Dendritic cell treated with granulocyte-macrophage colony-stimulating factor and Interleukin-4, amounts not matched to agents 40 ng/mL and 50 ng/mL, for 4 days (primary cell): ENCODE measurements at regions not wholly inside any gene's neighbourhood (a gene's known extent, or its start where the extent isn't known, plus 50 kb on each side); places are given as distances from the start of the nearest gene placed in this dataset.
"Not testable (repeated sequence)": the region's sequence is repeated elsewhere in the genome, so short reads cannot be mapped to it uniquely, and the experiment has no call there.

Experiments used
- H3K27ac Mint-ChIP-seq: one replicate; pipeline ENCODE4 v1.8.0; 2022; ENCODE audit warnings: mild to moderate bottlenecking, mixed read lengths
- H3K27me3 Mint-ChIP-seq: one replicate; pipeline ENCODE4 v1.8.0; 2022; ENCODE audit warnings: mild to moderate bottlenecking, mixed read lengths
- H3K36me3 Mint-ChIP-seq: one replicate; pipeline ENCODE4 v1.8.0; 2022; ENCODE audit warnings: low read depth, mixed read lengths
- H3K4me1 Mint-ChIP-seq: one replicate; pipeline ENCODE4 v1.8.0; 2022; ENCODE audit warnings: low read depth, mixed read lengths
- H3K4me3 Mint-ChIP-seq: one replicate; pipeline ENCODE4 v1.8.0; 2022; ENCODE audit warnings: mild to moderate bottlenecking, moderate library complexity, mixed read lengths
- H3K9me3 Mint-ChIP-seq: one replicate; pipeline ENCODE4 v1.8.0; 2022; ENCODE audit warnings: mixed read lengths
- intact Hi-C: fragments of 100-400 bp; cut with micrococcal nuclease; formaldehyde crosslinking; loops from one replicate; pipeline ENCODE4 v1.15.0; 2022

GRCh38 chr2:49780949-49781348, 626.6 kb upstream of the FSHR start:
- intact Hi-C loops = no loop called here
- Mint-ChIP-seq H3K27me3 (no peaks in the 10 kb centered on the region), H3K27ac (no peak overlapping the region), H3K9me3 (peaks cover 9% of the 10 kb centered on the region), H3K4me3 (no peak overlapping the region), H3K4me1 (no peaks in the 10 kb centered on the region), H3K36me3 (no peaks in the 10 kb centered on the region)

- no peak overlapping the region for H3K4me3 Mint-ChIP-seq
- no peaks in the 10 kb centered on the region for H3K9me3 Mint-ChIP-seq
- no peaks in the 10 kb centered on the region for H3K27me3 Mint-ChIP-seq
- H3K4me1 Mint-ChIP-seq = no peaks in the 10 kb centered on the region
- H3K36me3 Mint-ChIP-seq = no peaks in the 10 kb centered on the region
- intact Hi-C loops = no loop called here
- H3K27ac Mint-ChIP-seq = no peak overlapping the region
These were observed 618.1 kb upstream of the FSHR start for GRCh38 chr2:49772299-49772970.

GRCh38 chr2:49770919-49771318, 616.6 kb upstream of the FSHR start:
- Mint-ChIP-seq H3K4me1 (no peaks in the 10 kb centered on the region), H3K27ac (no peak overlapping the region), H3K4me3 (no peak overlapping the region), H3K9me3 (no peaks in the 10 kb centered on the region), H3K27me3 (no peaks in the 10 kb centered on the region), H3K36me3 (no peaks in the 10 kb centered on the region)
- intact Hi-C loops = no loop called here

- no peaks in the 10 kb centered on the region for H3K9me3 Mint-ChIP-seq
- no peaks in the 10 kb centered on the region for H3K4me1 Mint-ChIP-seq
- H3K27me3 Mint-ChIP-seq = no peaks in the 10 kb centered on the region
- H3K27ac Mint-ChIP-seq = no peak overlapping the region
- H3K4me3 Mint-ChIP-seq = no peak overlapping the region
- H3K36me3 Mint-ChIP-seq = no peaks in the 10 kb centered on the region
- intact Hi-C loops = no loop called here
These were observed 613.0 kb upstream of the FSHR start for GRCh38 chr2:49767316-49767715.

GRCh38 chr2:49755777-49756176, 601.5 kb upstream of the FSHR start:
- H3K9me3 Mint-ChIP-seq = peaks cover 9% of the 10 kb centered on the region
- no peaks in the 10 kb centered on the region for H3K4me1 Mint-ChIP-seq
- no peak overlapping the region for H3K4me3 Mint-ChIP-seq
- H3K36me3 Mint-ChIP-seq = no peaks in the 10 kb centered on the region
- intact Hi-C loops = no loop called here
- H3K27me3 Mint-ChIP-seq = no peaks in the 10 kb centered on the region
- no peak overlapping the region for H3K27ac Mint-ChIP-seq

GRCh38 chr2:49754381-49754780, 600.1 kb upstream of the FSHR start:
- Mint-ChIP-seq H3K4me1 (no peaks in the 10 kb centered on the region), H3K27ac (no peak overlapping the region), H3K36me3 (no peaks in the 10 kb centered on the region), H3K27me3 (no peaks in the 10 kb centered on the region), H3K4me3 (no peak overlapping the region), H3K9me3 (peaks cover 9% of the 10 kb centered on the region)
- intact Hi-C loops = no loop called here

GRCh38 chr2:49753344-49753985, 599.1 kb upstream of the FSHR start:
- H3K4me1 Mint-ChIP-seq = no peaks in the 10 kb centered on the region
- no peaks in the 10 kb centered on the region for H3K27me3 Mint-ChIP-seq
- H3K36me3 Mint-ChIP-seq = no peaks in the 10 kb centered on the region
- no peak overlapping the region for H3K4me3 Mint-ChIP-seq
- H3K27ac Mint-ChIP-seq = no peak overlapping the region
- H3K9me3 Mint-ChIP-seq = peaks cover 9% of the 10 kb centered on the region
- intact Hi-C loops = no loop called here

- intact Hi-C loops = no loop called here
- Mint-ChIP-seq H3K36me3 (no peaks in the 10 kb centered on the region), H3K9me3 (peaks cover 17% of the 10 kb centered on the region), H3K27ac (no peak overlapping the region), H3K27me3 (no peaks in the 10 kb centered on the region), H3K4me3 (no peak overlapping the region), H3K4me1 (no peaks in the 10 kb centered on the region)
These were observed 583.3 kb upstream of the FSHR start for GRCh38 chr2:49737606-49738005.

GRCh38 chr2:49732924-49733323, 578.6 kb upstream of the FSHR start:
- H3K27ac Mint-ChIP-seq, intact Hi-C loops, H3K36me3 Mint-ChIP-seq, H3K27me3 Mint-ChIP-seq, H3K4me1 Mint-ChIP-seq, H3K4me3 Mint-ChIP-seq: not testable (repeated sequence)
- H3K9me3 Mint-ChIP-seq = peaks cover 42% of the 10 kb centered on the region

- no peaks in the 10 kb centered on the region for H3K9me3 Mint-ChIP-seq
These were observed 564.9 kb upstream of the FSHR start for GRCh38 chr2:49719241-49719640.

GRCh38 chr2:49715597-49715996, 561.3 kb upstream of the FSHR start:
- no peaks in the 10 kb centered on the region for H3K27me3 Mint-ChIP-seq
- H3K27ac Mint-ChIP-seq = no peak overlapping the region
- no peaks in the 10 kb centered on the region for H3K36me3 Mint-ChIP-seq
- H3K4me3 Mint-ChIP-seq = no peak overlapping the region
- intact Hi-C loops = loop anchor here (5.0 kb wide), 1 partner anchor 207 kb away; no protein-coding TSS in a partner anchor
- H3K9me3 Mint-ChIP-seq = no peaks in the 10 kb centered on the region
- H3K4me1 Mint-ChIP-seq = no peaks in the 10 kb centered on the region

More at GRCh38 chr2:49719241-49719640, 564.9 kb upstream of the FSHR start:
- H3K4me3 Mint-ChIP-seq = no peak overlapping the region
- no peaks in the 10 kb centered on the region for H3K36me3 Mint-ChIP-seq
- H3K27me3 Mint-ChIP-seq = no peaks in the 10 kb centered on the region
- H3K27ac Mint-ChIP-seq = no peak overlapping the region
- no peaks in the 10 kb centered on the region for H3K4me1 Mint-ChIP-seq
- intact Hi-C loops = loop anchor here (5.0 kb wide), 1 partner anchor 203 kb away; no protein-coding TSS in a partner anchor

- Mint-ChIP-seq H3K9me3 (no peaks in the 10 kb centered on the region), H3K4me3 (no peak overlapping the region), H3K27me3 (no peaks in the 10 kb centered on the region), H3K27ac (no peak overlapping the region), H3K36me3 (no peaks in the 10 kb centered on the region), H3K4me1 (no peaks in the 10 kb centered on the region)
- intact Hi-C loops = no loop called here
These were observed 560.1 kb upstream of the FSHR start for GRCh38 chr2:49714454-49714853.

- no peaks in the 10 kb centered on the region for H3K36me3 Mint-ChIP-seq
- no peak overlapping the region for H3K27ac Mint-ChIP-seq
- intact Hi-C loops = no loop called here
- no peaks in the 10 kb centered on the region for H3K4me1 Mint-ChIP-seq
- no peaks in the 10 kb centered on the region for H3K27me3 Mint-ChIP-seq
- no peaks in the 10 kb centered on the region for H3K9me3 Mint-ChIP-seq
- H3K4me3 Mint-ChIP-seq = no peak overlapping the region
These were observed 548.4 kb upstream of the FSHR start for GRCh38 chr2:49702740-49703139.

GRCh38 chr2:49693961-49694360, 539.6 kb upstream of the FSHR start:
- Mint-ChIP-seq H3K4me1 (no peaks in the 10 kb centered on the region), H3K4me3 (no peak overlapping the region), H3K9me3 (no peaks in the 10 kb centered on the region), H3K36me3 (no peaks in the 10 kb centered on the region), H3K27me3 (no peaks in the 10 kb centered on the region), H3K27ac (no peak overlapping the region)
- intact Hi-C loops = no loop called here

- H3K4me3 Mint-ChIP-seq, H3K27me3 Mint-ChIP-seq, H3K27ac Mint-ChIP-seq, H3K36me3 Mint-ChIP-seq, intact Hi-C loops, H3K9me3 Mint-ChIP-seq, H3K4me1 Mint-ChIP-seq: not testable (repeated sequence)
These were observed 537.7 kb upstream of the FSHR start for GRCh38 chr2:49692022-49692421.
